ENCODE measurements at regions not wholly inside any gene's neighbourhood (a gene's known extent, or its start where the extent isn't known, plus 50 kb on each side); places are given as distances from the start of the nearest gene placed in this dataset.

DNA sequence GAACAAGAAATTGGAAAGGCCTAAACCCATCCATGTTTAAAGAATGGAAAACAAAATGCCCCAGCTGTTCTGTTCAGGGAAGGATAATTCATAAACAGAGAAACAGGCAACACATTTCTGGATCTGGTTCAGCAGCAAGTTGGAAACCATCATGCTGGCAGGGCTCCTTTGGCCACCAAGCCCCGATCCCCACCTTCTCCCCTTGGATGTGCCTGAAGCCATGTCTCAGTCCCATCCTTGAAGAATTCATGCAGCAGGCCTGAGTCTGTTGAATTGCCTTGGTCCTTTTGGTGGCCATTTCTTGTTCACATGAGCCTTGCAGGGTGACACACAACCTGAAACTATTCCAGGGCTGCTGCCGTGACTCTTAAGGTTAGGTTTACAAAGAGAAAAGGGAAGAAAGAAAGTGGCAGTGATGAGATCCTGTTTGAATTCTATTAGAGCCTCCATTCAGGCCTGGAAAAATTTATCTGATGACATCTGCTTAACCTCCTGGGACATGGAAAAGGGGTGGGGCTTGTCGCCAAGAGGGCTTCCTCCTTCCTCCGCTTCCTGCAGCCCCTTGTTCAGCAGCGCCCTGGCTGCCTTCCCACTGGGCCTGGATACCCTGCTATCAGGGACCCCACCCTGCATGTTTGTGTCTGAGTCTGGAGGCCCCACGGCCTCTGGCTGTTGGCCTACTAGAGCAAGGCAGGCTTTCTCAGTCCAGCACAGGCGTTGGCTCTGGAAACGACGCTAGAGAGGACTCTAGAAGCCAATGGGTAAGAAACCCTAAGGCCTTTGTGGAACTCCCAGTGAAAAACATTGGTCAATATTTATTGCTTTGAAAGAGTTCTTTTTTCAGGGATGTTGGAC is 341.9 kb downstream of the C12orf75 start (continued):
- TF ChIP-seq, protein P1, sequence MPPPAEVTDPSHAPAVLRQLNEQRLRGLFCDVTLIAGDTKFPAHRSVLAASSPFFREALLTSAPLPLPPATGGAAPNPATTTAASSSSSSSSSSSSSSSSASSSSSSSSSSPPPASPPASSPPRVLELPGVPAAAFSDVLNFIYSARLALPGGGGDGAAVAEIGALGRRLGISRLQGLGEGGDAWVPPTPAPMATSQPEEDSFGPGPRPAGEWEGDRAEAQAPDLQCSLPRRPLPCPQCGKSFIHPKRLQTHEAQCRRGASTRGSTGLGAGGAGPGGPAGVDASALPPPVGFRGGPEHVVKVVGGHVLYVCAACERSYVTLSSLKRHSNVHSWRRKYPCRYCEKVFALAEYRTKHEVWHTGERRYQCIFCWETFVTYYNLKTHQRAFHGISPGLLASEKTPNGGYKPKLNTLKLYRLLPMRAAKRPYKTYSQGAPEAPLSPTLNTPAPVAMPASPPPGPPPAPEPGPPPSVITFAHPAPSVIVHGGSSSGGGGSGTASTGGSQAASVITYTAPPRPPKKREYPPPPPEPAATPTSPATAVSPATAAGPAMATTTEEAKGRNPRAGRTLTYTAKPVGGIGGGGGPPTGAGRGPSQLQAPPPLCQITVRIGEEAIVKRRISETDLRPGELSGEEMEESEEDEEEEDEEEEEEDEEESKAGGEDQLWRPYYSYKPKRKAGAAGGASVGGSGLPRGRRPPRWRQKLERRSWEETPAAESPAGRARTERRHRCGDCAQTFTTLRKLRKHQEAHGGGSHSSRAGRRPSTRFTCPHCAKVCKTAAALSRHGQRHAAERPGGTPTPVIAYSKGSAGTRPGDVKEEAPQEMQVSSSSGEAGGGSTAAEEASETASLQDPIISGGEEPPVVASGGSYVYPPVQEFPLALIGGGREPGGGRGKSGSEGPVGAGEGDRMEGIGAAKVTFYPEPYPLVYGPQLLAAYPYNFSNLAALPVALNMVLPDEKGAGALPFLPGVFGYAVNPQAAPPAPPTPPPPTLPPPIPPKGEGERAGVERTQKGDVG (CRISPR knock-in tag; IDR thresholded peaks at IDR 0.05), result no peak
- TF ChIP-seq STAT3 (IDR thresholded peaks at IDR 0.05; ENCODE audit: low read depth, low read length) (no peak), HDAC2 (IDR thresholded peaks at IDR 0.05) (no peak), MEF2A (IDR thresholded peaks at IDR 0.05; ENCODE audit: insufficient read depth, low read depth, low read length) (no peak), BMI1 (IDR thresholded peaks at IDR 0.05; ENCODE audit: borderline replicate concordance) (no peak), NFYB (IDR thresholded peaks at IDR 0.05; ENCODE audit: insufficient read depth, low read depth, low read length) (no peak), NR2F1 (conservative IDR thresholded peaks at IDR 0.05) (no peak)
- TF ChIP-seq, protein P2, sequence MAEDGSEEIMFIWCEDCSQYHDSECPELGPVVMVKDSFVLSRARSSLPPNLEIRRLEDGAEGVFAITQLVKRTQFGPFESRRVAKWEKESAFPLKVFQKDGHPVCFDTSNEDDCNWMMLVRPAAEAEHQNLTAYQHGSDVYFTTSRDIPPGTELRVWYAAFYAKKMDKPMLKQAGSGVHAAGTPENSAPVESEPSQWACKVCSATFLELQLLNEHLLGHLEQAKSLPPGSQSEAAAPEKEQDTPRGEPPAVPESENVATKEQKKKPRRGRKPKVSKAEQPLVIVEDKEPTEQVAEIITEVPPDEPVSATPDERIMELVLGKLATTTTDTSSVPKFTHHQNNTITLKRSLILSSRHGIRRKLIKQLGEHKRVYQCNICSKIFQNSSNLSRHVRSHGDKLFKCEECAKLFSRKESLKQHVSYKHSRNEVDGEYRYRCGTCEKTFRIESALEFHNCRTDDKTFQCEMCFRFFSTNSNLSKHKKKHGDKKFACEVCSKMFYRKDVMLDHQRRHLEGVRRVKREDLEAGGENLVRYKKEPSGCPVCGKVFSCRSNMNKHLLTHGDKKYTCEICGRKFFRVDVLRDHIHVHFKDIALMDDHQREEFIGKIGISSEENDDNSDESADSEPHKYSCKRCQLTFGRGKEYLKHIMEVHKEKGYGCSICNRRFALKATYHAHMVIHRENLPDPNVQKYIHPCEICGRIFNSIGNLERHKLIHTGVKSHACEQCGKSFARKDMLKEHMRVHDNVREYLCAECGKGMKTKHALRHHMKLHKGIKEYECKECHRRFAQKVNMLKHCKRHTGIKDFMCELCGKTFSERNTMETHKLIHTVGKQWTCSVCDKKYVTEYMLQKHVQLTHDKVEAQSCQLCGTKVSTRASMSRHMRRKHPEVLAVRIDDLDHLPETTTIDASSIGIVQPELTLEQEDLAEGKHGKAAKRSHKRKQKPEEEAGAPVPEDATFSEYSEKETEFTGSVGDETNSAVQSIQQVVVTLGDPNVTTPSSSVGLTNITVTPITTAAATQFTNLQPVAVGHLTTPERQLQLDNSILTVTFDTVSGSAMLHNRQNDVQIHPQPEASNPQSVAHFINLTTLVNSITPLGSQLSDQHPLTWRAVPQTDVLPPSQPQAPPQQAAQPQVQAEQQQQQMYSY (CRISPR knock-in tag; IDR thresholded peaks at IDR 0.05), result no peak
